ENCODE measurements at regions not wholly inside any gene's neighbourhood (a gene's known extent, or its start where the extent isn't known, plus 50 kb on each side); places are given as distances from the start of the nearest gene placed in this dataset.

- H3K4me3 ChIP-seq (ENCODE audit: extremely low read depth in 1 of 4, insufficient read depth in 2 of 4, low read depth in 3 of 4, low read length in 4 of 4) = no peak overlapping the region
- TF ChIP-seq RAD21 (IDR thresholded peaks at IDR 0.05 in 1 of 2, conservative IDR thresholded peaks at IDR 0.05 in 1 of 2; ENCODE audit: low read depth in 2 of 2, low read length in 2 of 2) (no peak), BACH1 (IDR thresholded peaks at IDR 0.05; ENCODE audit: low read length) (no peak), MAX (IDR thresholded peaks at IDR 0.05) (no peak), FOSL1 (IDR thresholded peaks at IDR 0.05; ENCODE audit: insufficient read depth, low read depth, low read length) (no peak), NANOG (IDR thresholded peaks at IDR 0.05; ENCODE audit: insufficient read depth, low read depth, low read length, poor library complexity, severe bottlenecking) (no peak), CHD2 (IDR thresholded peaks at IDR 0.05; ENCODE audit: low read length) (no peak), JUN (IDR thresholded peaks at IDR 0.05; ENCODE audit: low read depth, low read length) (no peak), KDM4A (IDR thresholded peaks at IDR 0.05; ENCODE audit: low read depth, low read length, severe bottlenecking) (no peak), ASH2L (IDR thresholded peaks at IDR 0.05; ENCODE audit: low read length) (no peak), SAP30 (IDR thresholded peaks at IDR 0.05; ENCODE audit: insufficient read depth, insufficient replicate concordance, low read length) (no peak), USF2 (IDR thresholded peaks at IDR 0.05; ENCODE audit: low read length) (no peak), PHF8 (conservative IDR thresholded peaks at IDR 0.05; ENCODE audit: low read depth, low read length) (no peak)
- no peaks in the 10 kb centered on the region for H3K79me1 ChIP-seq (ENCODE audit: low read depth, low read length)
- POLR2A ChIA-PET (ENCODE audit: partially characterized antibody) = no interaction called here
- no peak overlapping the region for H2BK5ac ChIP-seq (ENCODE audit: low read depth, low read length)
- H3K27ac ChIP-seq (ENCODE audit: low read depth, low read length) = no peak overlapping the region
- no peak overlapping the region for H2BK20ac ChIP-seq (ENCODE audit: low read length)
- H3K56ac ChIP-seq (replicated peaks; ENCODE audit: insufficient read length, low read depth, low read length) = no peak overlapping the region
- H4K8ac ChIP-seq (ENCODE audit: extremely low read depth, insufficient read depth, low read length) = no peak overlapping the region
- H2BK15ac ChIP-seq (ENCODE audit: low read length) = no peak overlapping the region
- no peak overlapping the region for H2AK5ac ChIP-seq (ENCODE audit: low read depth, low read length)
- H3K36me3 ChIP-seq (ENCODE audit: control insufficient read depth in 2 of 4, insufficient read depth in 4 of 4, low read length in 3 of 4) = no peaks in the 10 kb centered on the region
- H3K4ac ChIP-seq (replicated peaks; ENCODE audit: insufficient read length, low read depth, low read length) = no peak overlapping the region
- H4K91ac ChIP-seq (replicated peaks; ENCODE audit: insufficient read length, low read length) = no peak overlapping the region
- H3K14ac ChIP-seq (ENCODE audit: insufficient read length) = no peak overlapping the region
- H2AFZ ChIP-seq (ENCODE audit: low read length) = no peak overlapping the region
- H3K4me2 ChIP-seq (ENCODE audit: insufficient read depth in 1 of 2, low read depth in 2 of 2, low read length in 2 of 2) = no peak overlapping the region
- CTCF ChIA-PET (ENCODE audit: partially characterized antibody) = no interaction called here
- H3K9ac ChIP-seq (replicated peaks in 1 of 4; ENCODE audit: extremely low read depth in 1 of 4, low read depth in 3 of 4, low read length in 3 of 4) = no peak overlapping the region
- H4K20me1 ChIP-seq (replicated peaks in 1 of 2; ENCODE audit: control insufficient read depth in 1 of 2, insufficient read depth in 2 of 2, low read length in 2 of 2) = no peaks in the 10 kb centered on the region
- no peak for DNase-seq (ENCODE audit: low read depth in 1 of 2, low spot score in 2 of 2)
- H2BK12ac ChIP-seq (ENCODE audit: low read depth, low read length) = no peak overlapping the region
- FAIRE-seq = no peak
- no peaks in the 10 kb centered on the region; the same call in 1 of the 2 replicates for H3K23me2 ChIP-seq (ENCODE audit: low read depth, low read length)
- H3K79me2 ChIP-seq (ENCODE audit: control insufficient read depth in 1 of 2, insufficient read depth in 2 of 2, low read length in 2 of 2) = no peaks in the 10 kb centered on the region
- H4K5ac ChIP-seq (ENCODE audit: insufficient read length, low read depth, low read length) = no peak overlapping the region
- no peak overlapping the region for H3K23ac ChIP-seq (ENCODE audit: insufficient read length)
- no peak overlapping the region for H2BK120ac ChIP-seq (replicated peaks; ENCODE audit: low read depth, low read length)
- H3K27me3 ChIP-seq (replicated peaks in 1 of 4; ENCODE audit: control insufficient read depth in 3 of 4, extremely low read depth in 1 of 4, insufficient read depth in 3 of 4, low read length in 3 of 4) = no peaks in the 10 kb centered on the region
- H3K18ac ChIP-seq (ENCODE audit: extremely low read depth, low read length) = no peak overlapping the region
- no peaks in the 10 kb centered on the region for H3K9me3 ChIP-seq (ENCODE audit: insufficient read depth in 2 of 2, low read depth in 1 of 2, low read length in 1 of 2)
- no peaks in the 10 kb centered on the region for H3K4me1 ChIP-seq (replicated peaks in 1 of 4; ENCODE audit: control insufficient read depth in 3 of 4, insufficient read depth in 4 of 4, low read length in 3 of 4)
These were observed 175.4 kb downstream of the NPFFR2 start for GRCh38 chr4:72207196-72207595.

Measured in H1 (cell line).